H9 (cell line): ENCODE measurements at regions not wholly inside any gene's neighbourhood (a gene's known extent, or its start where the extent isn't known, plus 50 kb on each side); places are given as distances from the start of the nearest gene placed in this dataset.

Experiments used
- DNase-seq: peaks from one replicate; pipeline ENCODE4 v3.0.0-alpha.2; 2017
- H2AFZ ChIP-seq: one replicate; pipeline ENCODE4 v1.6.1; 2013; ENCODE audit warnings: mild to moderate bottlenecking, low read length, control low read depth, moderate library complexity
- H2AK5ac ChIP-seq: 2 replicates; pipeline ENCODE4 v1.6.1; 2013; ENCODE audit warnings: low read length, control low read depth, mixed read lengths; ENCODE audit not compliant: insufficient read length
- H2BK120ac ChIP-seq: one replicate; pipeline ENCODE4 v1.6.1; 2013; ENCODE audit warnings: low read depth, mild to moderate bottlenecking, low read length, control low read depth, inconsistent platforms; ENCODE audit not compliant: poor library complexity, severe bottlenecking
- H2BK12ac ChIP-seq: 2 replicates; pipeline ENCODE4 v1.6.1; 2013; ENCODE audit warnings: low read length, control low read depth, mixed read lengths, low read depth; ENCODE audit not compliant: insufficient read length
- H2BK15ac ChIP-seq: 2 replicates; pipeline ENCODE4 v1.6.1; 2013; ENCODE audit warnings: low read depth, low read length, control low read depth
- H2BK20ac ChIP-seq: one replicate; pipeline ENCODE4 v1.6.1; 2013; ENCODE audit warnings: low read depth, mild to moderate bottlenecking, low read length, control low read depth, inconsistent platforms; ENCODE audit not compliant: poor library complexity, severe bottlenecking
- H2BK5ac ChIP-seq: 2 replicates; pipeline ENCODE4 v1.6.1; 2013; ENCODE audit warnings: low read length, control low read depth, mixed read lengths; ENCODE audit not compliant: insufficient read length
- H3K14ac ChIP-seq: 2 replicates; pipeline ENCODE4 v1.6.1; 2013; ENCODE audit warnings: low read length, control low read depth; ENCODE audit not compliant: insufficient read depth
- H3K18ac ChIP-seq: 2 replicates; pipeline ENCODE4 v1.6.1; 2013; ENCODE audit warnings: low read depth, mild to moderate bottlenecking, mixed read lengths, low read length, control low read depth; ENCODE audit not compliant: insufficient read length
- H3K23ac ChIP-seq: 2 replicates; pipeline ENCODE4 v1.6.1; 2013; ENCODE audit warnings: low read length, control low read depth, mixed read lengths, low read depth; ENCODE audit not compliant: insufficient read length
- H3K23me2 ChIP-seq: 2 replicates; pipeline ENCODE4 v1.6.1; 2013; ENCODE audit warnings: low read depth, mild to moderate bottlenecking, mixed read lengths, low read length, control low read depth; ENCODE audit not compliant: insufficient read length, poor library complexity, severe bottlenecking
- H3K27ac ChIP-seq: 2 replicates; pipeline ENCODE4 v1.5.1; 2013; ENCODE audit warnings: low read length, control low read depth, mixed read lengths, low read depth; ENCODE audit not compliant: insufficient read length
- H3K27me3 ChIP-seq: 2 replicates; pipeline ENCODE4 v1.6.1; 2013; ENCODE audit warnings: low read length, control low read depth, inconsistent platforms; ENCODE audit not compliant: insufficient read depth
- H3K4ac ChIP-seq: 2 replicates; pipeline ENCODE4 v1.6.1; 2013; ENCODE audit warnings: low read depth, mild to moderate bottlenecking, control low read depth, inconsistent platforms, low read length, moderate library complexity
- H3K4me1 ChIP-seq: 2 replicates; pipeline ENCODE4 v1.6.1; 2013; ENCODE audit warnings: low read length, control low read depth, inconsistent platforms; ENCODE audit not compliant: insufficient read depth
- H3K4me2 ChIP-seq: 2 replicates; pipeline ENCODE4 v1.6.1; 2013; ENCODE audit warnings: low read length, control low read depth, mixed read lengths; ENCODE audit not compliant: insufficient read length, insufficient read depth
- H3K56ac ChIP-seq: 2 replicates; pipeline ENCODE4 v1.6.1; 2013; ENCODE audit warnings: low read depth, mild to moderate bottlenecking, mixed read lengths, low read length, control low read depth; ENCODE audit not compliant: insufficient read length
- H3K79me1 ChIP-seq: 2 replicates; pipeline ENCODE4 v1.6.1; 2013; ENCODE audit warnings: low read depth, mild to moderate bottlenecking, moderate library complexity, low read length, control low read depth, inconsistent platforms; ENCODE audit not compliant: insufficient read depth, poor library complexity, severe bottlenecking
- H3K79me2 ChIP-seq: 2 replicates; pipeline ENCODE4 v1.6.1; 2013; ENCODE audit warnings: low read length, control low read depth, inconsistent platforms; ENCODE audit not compliant: insufficient read depth
- H3K9ac ChIP-seq: 2 replicates; pipeline ENCODE4 v1.6.1; 2013; ENCODE audit warnings: low read length, control low read depth, mixed read lengths; ENCODE audit not compliant: insufficient read length; ENCODE audit errors: extremely low read depth
- H3K9me3 ChIP-seq: one replicate; pipeline ENCODE4 v1.6.1; 2013; ENCODE audit warnings: low read depth, low read length, inconsistent platforms; ENCODE audit not compliant: control insufficient read depth
- H3T11ph ChIP-seq: one replicate; pipeline ENCODE4 v1.6.1; 2013; ENCODE audit warnings: mild to moderate bottlenecking, low read length, control low read depth, inconsistent platforms
- H4K20me1 ChIP-seq: one replicate; pipeline ENCODE4 v1.6.1; 2013; ENCODE audit not compliant: control insufficient read depth, insufficient read length, insufficient read depth
- H4K5ac ChIP-seq: 2 replicates; pipeline ENCODE4 v1.6.1; 2013; ENCODE audit warnings: low read depth, mild to moderate bottlenecking, mixed read lengths, low read length, control low read depth; ENCODE audit not compliant: insufficient read length
- H4K8ac ChIP-seq: replicated peaks from 2 replicates; pipeline ENCODE4 v1.6.1; 2013; ENCODE audit warnings: low read length, control low read depth, mixed read lengths, low read depth; ENCODE audit not compliant: insufficient read length
- H4K91ac ChIP-seq: 2 replicates; pipeline ENCODE4 v1.6.1; 2013; ENCODE audit warnings: low read depth, mild to moderate bottlenecking, moderate library complexity, mixed read lengths, low read length, control low read depth; ENCODE audit not compliant: insufficient read length
- H3K27ac Mint-ChIP-seq, 3 experiments: 2 replicates in 2 of 3; 3 replicates in 1 of 3; pipeline ENCODE4 v1.8.0; 2020 to 2021; ENCODE audit warnings: mixed read lengths in 3 of 3, mild to moderate bottlenecking in 1 of 3, moderate library complexity in 1 of 3
- H3K27me3 Mint-ChIP-seq: 2 replicates; pipeline ENCODE4 v1.8.0; 2021; ENCODE audit warnings: low read depth, mild to moderate bottlenecking, moderate library complexity, mixed read lengths
- H3K36me3 Mint-ChIP-seq, 3 experiments: 2 replicates in 2 of 3; 3 replicates in 1 of 3; pipeline ENCODE4 v1.8.0; 2020 to 2021; ENCODE audit warnings: low read depth in 3 of 3, mixed read lengths in 3 of 3; ENCODE audit not compliant: insufficient read depth in 1 of 3
- H3K4me1 Mint-ChIP-seq, 2 experiments: 2 replicates each; pipeline ENCODE4 v1.8.0; 2020; ENCODE audit warnings: mixed read lengths in 2 of 2
- H3K4me3 Mint-ChIP-seq, 2 experiments: 2 replicates in 1 of 2; 3 replicates in 1 of 2; pipeline ENCODE4 v1.8.0; 2020 to 2021; ENCODE audit warnings: mild to moderate bottlenecking in 2 of 2, mixed read lengths in 2 of 2, moderate library complexity in 1 of 2
- H3K9me3 Mint-ChIP-seq, 2 experiments: 2 replicates in 1 of 2; 3 replicates in 1 of 2; pipeline ENCODE4 v1.8.0; 2020; ENCODE audit warnings: mild to moderate bottlenecking in 2 of 2, mixed read lengths in 2 of 2, moderate library complexity in 1 of 2
- WGBS: extraction: QIAGEN DNeasy Blood & Tissue Kit; methylation state at CpG from one replicate; pipeline ENCODE4 v1.1.7; 2013; ENCODE audit warnings: missing lambda C conversion rate, low lambda C conversion rate, mixed read lengths; ENCODE audit not compliant: insufficient read length; ENCODE audit errors: extremely low coverage; 5-methylcytosine and 5-hydroxymethylcytosine counted together
- TF ChIP-seq, protein P1 (sequence below): fragments of 200-600 bp; sonication (generic); conservative IDR thresholded peaks from 3 replicates; pipeline ENCODE4 v1.8.0; 2021; ENCODE audit warnings: antibody characterized with exemption, mild to moderate bottlenecking

DNA sequence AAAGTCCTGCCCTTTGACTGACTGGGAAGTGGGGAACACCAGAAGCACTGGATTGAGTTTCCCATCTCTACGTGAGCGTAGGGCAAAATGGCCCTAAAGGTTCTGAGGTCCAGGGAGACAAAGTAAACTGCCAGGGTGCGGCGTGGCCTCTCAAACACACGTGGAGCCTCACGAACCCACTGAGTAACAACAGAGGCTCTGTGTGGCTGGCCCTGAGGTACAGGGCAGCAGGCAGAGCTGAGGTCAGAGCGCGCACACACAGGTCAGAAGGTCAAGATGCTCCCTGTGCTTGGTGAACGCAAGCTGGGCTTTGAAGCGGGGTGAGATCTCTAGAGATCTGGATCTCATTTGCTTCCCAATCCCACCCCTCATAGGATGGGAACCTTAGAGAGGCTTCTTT is 99.0 kb upstream of the ZMIZ1 start:
- no peak overlapping the region for H3K27ac ChIP-seq

More for the DNA sequence above, 99.0 kb upstream of the ZMIZ1 start:
- Histone ChIP-seq H3K23ac (no peak overlapping the region), H2BK120ac (no peak overlapping the region), H3K23me2 (peaks cover 13% of the 10 kb centered on the region), H3K79me2 (no peaks in the 10 kb centered on the region), H4K5ac (no peak overlapping the region), H4K8ac (no peak overlapping the region), H3K9me3 (no peaks in the 10 kb centered on the region), H2BK15ac (no peak overlapping the region), H3T11ph (no peak overlapping the region), H3K4me1 (peaks cover 2% of the 10 kb centered on the region; the same call in 1 of the 2 replicates), H2AFZ (no peak overlapping the region), H3K9ac (no peak overlapping the region), H3K27me3 (no peaks in the 10 kb centered on the region), H3K4me2 (no peak overlapping the region), H2BK20ac (no peak overlapping the region), H3K18ac (no peak overlapping the region), H3K79me1 (no peaks in the 10 kb centered on the region), H2BK5ac (no peak overlapping the region), H3K4ac (no peak overlapping the region), H4K20me1 (no peaks in the 10 kb centered on the region), H3K14ac (no peak overlapping the region), H2AK5ac (no peak overlapping the region), H4K91ac (no peak overlapping the region), H2BK12ac (no peak overlapping the region), H3K56ac (no peak overlapping the region)
- H3K9me3 Mint-ChIP-seq: no peaks in the 10 kb centered on the region
- DNase-seq: no peak
- peaks cover 33 to 37% of the 10 kb centered on the region in 2 experiments for H3K4me1 Mint-ChIP-seq
- peaks cover 4% of the 10 kb centered on the region; the same call in 1 of the 2 replicates for H3K27me3 Mint-ChIP-seq
- H3K4me3 Mint-ChIP-seq: no peak overlapping the region
- TF ChIP-seq, protein P1, sequence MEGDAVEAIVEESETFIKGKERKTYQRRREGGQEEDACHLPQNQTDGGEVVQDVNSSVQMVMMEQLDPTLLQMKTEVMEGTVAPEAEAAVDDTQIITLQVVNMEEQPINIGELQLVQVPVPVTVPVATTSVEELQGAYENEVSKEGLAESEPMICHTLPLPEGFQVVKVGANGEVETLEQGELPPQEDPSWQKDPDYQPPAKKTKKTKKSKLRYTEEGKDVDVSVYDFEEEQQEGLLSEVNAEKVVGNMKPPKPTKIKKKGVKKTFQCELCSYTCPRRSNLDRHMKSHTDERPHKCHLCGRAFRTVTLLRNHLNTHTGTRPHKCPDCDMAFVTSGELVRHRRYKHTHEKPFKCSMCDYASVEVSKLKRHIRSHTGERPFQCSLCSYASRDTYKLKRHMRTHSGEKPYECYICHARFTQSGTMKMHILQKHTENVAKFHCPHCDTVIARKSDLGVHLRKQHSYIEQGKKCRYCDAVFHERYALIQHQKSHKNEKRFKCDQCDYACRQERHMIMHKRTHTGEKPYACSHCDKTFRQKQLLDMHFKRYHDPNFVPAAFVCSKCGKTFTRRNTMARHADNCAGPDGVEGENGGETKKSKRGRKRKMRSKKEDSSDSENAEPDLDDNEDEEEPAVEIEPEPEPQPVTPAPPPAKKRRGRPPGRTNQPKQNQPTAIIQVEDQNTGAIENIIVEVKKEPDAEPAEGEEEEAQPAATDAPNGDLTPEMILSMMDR: no peak
- no peaks in the 10 kb centered on the region; a peak in 1 of 7 replicates for H3K36me3 Mint-ChIP-seq
- no peak overlapping the region for H3K27ac Mint-ChIP-seq
- no CpG with 5 or more reads among the region's 10 CpGs for WGBS
